ENCODE measurements at regions not wholly inside any gene's neighbourhood (a gene's known extent, or its start where the extent isn't known, plus 50 kb on each side); places are given as distances from the start of the nearest gene placed in this dataset.
"Not testable (repeated sequence)": the region's sequence is repeated elsewhere in the genome, so short reads cannot be mapped to it uniquely, and the experiment has no call there.

GRCh38 chr4:1567808-1568581 lies 116.1 kb downstream of the FAM53A start:
- Histone ChIP-seq H3K27ac (replicated peaks) (no peak overlapping the region), H3K27me3 (ENCODE audit: insufficient read depth, poor library complexity, severe bottlenecking) (peaks cover 6% of the 10 kb centered on the region), H3K4me3 (replicated peaks; ENCODE audit: insufficient read depth, low read length) (no peak overlapping the region)
- TF ChIP-seq GABPA (IDR thresholded peaks at IDR 0.05; ENCODE audit: low read depth) (no peak), SPI1 (IDR thresholded peaks at IDR 0.05; ENCODE audit: borderline replicate concordance, low read depth) (no peak), REST (IDR thresholded peaks at IDR 0.05; ENCODE audit: insufficient replicate concordance, low read depth) (no peak), CTCF (IDR thresholded peaks at IDR 0.05; ENCODE audit: insufficient read depth, low read length) (no peak), POLR2AphosphoS5 (IDR thresholded peaks at IDR 0.05; ENCODE audit: low read depth) (no peak)
- DNase-seq (ENCODE audit: low read depth in 1 of 2, low spot score in 1 of 2): no peak

- TF ChIP-seq SPI1 (IDR thresholded peaks at IDR 0.05; ENCODE audit: borderline replicate concordance, low read depth) (no peak), REST (IDR thresholded peaks at IDR 0.05; ENCODE audit: insufficient replicate concordance, low read depth) (no peak), GABPA (IDR thresholded peaks at IDR 0.05; ENCODE audit: low read depth) (no peak), CTCF (IDR thresholded peaks at IDR 0.05; ENCODE audit: insufficient read depth, low read length) (no peak), POLR2AphosphoS5 (IDR thresholded peaks at IDR 0.05; ENCODE audit: low read depth) (no peak)
- Histone ChIP-seq H3K27me3 (ENCODE audit: insufficient read depth, poor library complexity, severe bottlenecking) (peaks cover 6% of the 10 kb centered on the region), H3K27ac (replicated peaks) (no peak overlapping the region), H3K4me3 (replicated peaks; ENCODE audit: insufficient read depth, low read length) (no peak overlapping the region)
- DNase-seq (ENCODE audit: low read depth in 1 of 2, low spot score in 1 of 2): no peak
Measured at GRCh38 chr4:1567519-1567807, 116.7 kb downstream of the FAM53A start.

GRCh38 chr4:1566838-1567518 lies 117.1 kb downstream of the FAM53A start:
- no peak for DNase-seq (ENCODE audit: low read depth in 1 of 2, low spot score in 1 of 2)
- H3K4me3 ChIP-seq (replicated peaks; ENCODE audit: insufficient read depth, low read length): no peak overlapping the region
- H3K27me3 ChIP-seq (ENCODE audit: insufficient read depth, poor library complexity, severe bottlenecking): peaks cover 6% of the 10 kb centered on the region
- TF ChIP-seq GABPA (IDR thresholded peaks at IDR 0.05; ENCODE audit: low read depth) (no peak), REST (IDR thresholded peaks at IDR 0.05; ENCODE audit: insufficient replicate concordance, low read depth) (no peak)
- H3K27ac ChIP-seq (replicated peaks): no peak overlapping the region

- H3K27me3 ChIP-seq (ENCODE audit: insufficient read depth, poor library complexity, severe bottlenecking); H3K4me3 ChIP-seq (replicated peaks; ENCODE audit: insufficient read depth, low read length); DNase-seq (ENCODE audit: low read depth in 1 of 2, low spot score in 1 of 2); H3K27ac ChIP-seq (replicated peaks): not testable (repeated sequence)
Measured at GRCh38 chr4:1566301-1566837, 117.7 kb downstream of the FAM53A start.
